Peyer's patch (tissue), 4 donors: ENCODE measurements at regions not wholly inside any gene's neighbourhood (a gene's known extent, or its start where the extent isn't known, plus 50 kb on each side); places are given as distances from the start of the nearest gene placed in this dataset.

Source experiments
- POLR2A ChIP-seq, 2 donors: fragments of 450-650 bp; IDR thresholded peaks; one replicate each; pipeline ENCODE4 v1.5.1; 2017; ENCODE audit warnings: antibody characterized with exemption in 2 of 2, mild to moderate bottlenecking in 2 of 2, moderate library complexity in 2 of 2
- TF ChIP-seq, protein P1 (sequence below), 6 experiments: fragments of 450-650 bp in 4 of 6; fragments of 200-600 bp in 2 of 6; sonication (generic) in 1 of 6; IDR thresholded peaks; one replicate each; pipeline ENCODE4 v1.5.1; 2017 to 2019; ENCODE audit warnings: antibody characterized with exemption in 6 of 6, mild to moderate bottlenecking in 3 of 6, moderate library complexity in 1 of 6

GRCh38 chr6:16048221-16048620 lies 80.7 kb upstream of the MYLIP start:
- TF ChIP-seq, protein P1, sequence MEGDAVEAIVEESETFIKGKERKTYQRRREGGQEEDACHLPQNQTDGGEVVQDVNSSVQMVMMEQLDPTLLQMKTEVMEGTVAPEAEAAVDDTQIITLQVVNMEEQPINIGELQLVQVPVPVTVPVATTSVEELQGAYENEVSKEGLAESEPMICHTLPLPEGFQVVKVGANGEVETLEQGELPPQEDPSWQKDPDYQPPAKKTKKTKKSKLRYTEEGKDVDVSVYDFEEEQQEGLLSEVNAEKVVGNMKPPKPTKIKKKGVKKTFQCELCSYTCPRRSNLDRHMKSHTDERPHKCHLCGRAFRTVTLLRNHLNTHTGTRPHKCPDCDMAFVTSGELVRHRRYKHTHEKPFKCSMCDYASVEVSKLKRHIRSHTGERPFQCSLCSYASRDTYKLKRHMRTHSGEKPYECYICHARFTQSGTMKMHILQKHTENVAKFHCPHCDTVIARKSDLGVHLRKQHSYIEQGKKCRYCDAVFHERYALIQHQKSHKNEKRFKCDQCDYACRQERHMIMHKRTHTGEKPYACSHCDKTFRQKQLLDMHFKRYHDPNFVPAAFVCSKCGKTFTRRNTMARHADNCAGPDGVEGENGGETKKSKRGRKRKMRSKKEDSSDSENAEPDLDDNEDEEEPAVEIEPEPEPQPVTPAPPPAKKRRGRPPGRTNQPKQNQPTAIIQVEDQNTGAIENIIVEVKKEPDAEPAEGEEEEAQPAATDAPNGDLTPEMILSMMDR (IDR thresholded peaks at IDR 0.05): no peak
- no peak for TF ChIP-seq POLR2A (IDR thresholded peaks at IDR 0.05)
